Anterior cingulate cortex (tissue), 58 donors: ENCODE measurements at regions not wholly inside any gene's neighbourhood (a gene's known extent, or its start where the extent isn't known, plus 50 kb on each side); places are given as distances from the start of the nearest gene placed in this dataset.

Experiments used
- DNase-seq, 58 donors: peaks; one replicate each; lab custom pipeline; 2025; lab: John Stamatoyannopoulos, UW

GRCh38 chr10:81093056-81093455, 555.4 kb downstream of the SH2D4B start:
- no peak for DNase-seq

GRCh38 chr10:81095238-81095637, 557.5 kb downstream of the SH2D4B start:
- DNase-seq = no peak

GRCh38 chr10:81096558-81096957, 558.9 kb downstream of the SH2D4B start:
- no peak for DNase-seq

- DNase-seq = no peak
Observed at GRCh38 chr10:81101062-81101461, 563.4 kb downstream of the SH2D4B start.

- DNase-seq = no peak
Observed at GRCh38 chr10:81104494-81104893, 566.8 kb downstream of the SH2D4B start.

GRCh38 chr10:81108516-81109199, 571.0 kb downstream of the SH2D4B start:
- peak in 8 of 58 donors; percentile 0 to 33 (median 8) for DNase-seq

- DNase-seq = no peak
Observed at GRCh38 chr10:81109200-81109752, 571.6 kb downstream of the SH2D4B start.

- DNase-seq = no peak
Observed at GRCh38 chr10:81116201-81116600, 578.5 kb downstream of the SH2D4B start.

GRCh38 chr10:81116990-81117389, 579.3 kb downstream of the SH2D4B start:
- no peak for DNase-seq

- no peak for DNase-seq
Observed at GRCh38 chr10:81127931-81128330, 590.2 kb downstream of the SH2D4B start.

GRCh38 chr10:81130014-81130413, 592.3 kb downstream of the SH2D4B start:
- no peak for DNase-seq

- DNase-seq = no peak
Observed at GRCh38 chr10:81135851-81136250, 598.1 kb downstream of the SH2D4B start.

- no peak for DNase-seq
Observed at GRCh38 chr10:81136261-81136660, 598.6 kb downstream of the SH2D4B start.

- no peak for DNase-seq
Observed at GRCh38 chr10:81145975-81146374, 608.3 kb downstream of the SH2D4B start.

GRCh38 chr10:81146436-81146835, 608.7 kb downstream of the SH2D4B start:
- no peak for DNase-seq

GRCh38 chr10:81152656-81153055, 615.0 kb downstream of the SH2D4B start:
- no peak for DNase-seq

- no peak for DNase-seq
Observed at GRCh38 chr10:81157681-81158080, 620.0 kb downstream of the SH2D4B start.

GRCh38 chr10:81177651-81178244, 640.0 kb downstream of the SH2D4B start:
- DNase-seq = no peak

GRCh38 chr10:81179324-81179723, 641.6 kb downstream of the SH2D4B start:
- DNase-seq = no peak

- no peak for DNase-seq
Observed at GRCh38 chr10:81179805-81180452, 642.2 kb downstream of the SH2D4B start.

GRCh38 chr10:81182296-81182695, 644.6 kb downstream of the SH2D4B start:
- DNase-seq = no peak
